GM21528 (cell line): ENCODE measurements at regions not wholly inside any gene's neighbourhood (a gene's known extent, or its start where the extent isn't known, plus 50 kb on each side); places are given as distances from the start of the nearest gene placed in this dataset.
"Not testable (repeated sequence)": the region's sequence is repeated elsewhere in the genome, so short reads cannot be mapped to it uniquely, and the experiment has no call there.

Experiments
- ATAC-seq: cut with Tn5 transposase; IDR thresholded peaks from one replicate; pipeline ENCODE4 v1.9.1; 2021; ENCODE audit warnings: mild to moderate bottlenecking, moderate library complexity; ENCODE audit not compliant: unreplicated experiment, low FRiP score

DNA sequence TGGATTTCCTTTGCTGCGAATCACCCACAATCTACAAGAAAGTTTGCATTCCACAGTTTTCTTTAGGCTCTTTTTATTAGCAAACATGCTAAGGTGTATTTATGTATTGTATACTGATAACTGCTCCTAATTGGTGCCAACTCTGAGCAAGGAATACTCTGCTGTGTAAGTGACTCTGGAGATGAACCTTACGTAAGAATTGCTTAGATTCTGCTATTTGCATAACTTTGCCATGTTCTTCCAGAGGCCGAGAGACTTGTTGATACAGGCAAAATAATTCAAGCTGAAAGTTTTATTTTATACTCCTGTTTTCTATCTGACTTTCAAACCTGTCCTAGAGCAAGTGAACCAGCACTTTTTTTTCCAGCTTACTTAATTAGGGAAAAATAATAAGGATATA, 461.3 kb downstream of the GJA1 start:
- ATAC-seq, result no peak

DNA sequence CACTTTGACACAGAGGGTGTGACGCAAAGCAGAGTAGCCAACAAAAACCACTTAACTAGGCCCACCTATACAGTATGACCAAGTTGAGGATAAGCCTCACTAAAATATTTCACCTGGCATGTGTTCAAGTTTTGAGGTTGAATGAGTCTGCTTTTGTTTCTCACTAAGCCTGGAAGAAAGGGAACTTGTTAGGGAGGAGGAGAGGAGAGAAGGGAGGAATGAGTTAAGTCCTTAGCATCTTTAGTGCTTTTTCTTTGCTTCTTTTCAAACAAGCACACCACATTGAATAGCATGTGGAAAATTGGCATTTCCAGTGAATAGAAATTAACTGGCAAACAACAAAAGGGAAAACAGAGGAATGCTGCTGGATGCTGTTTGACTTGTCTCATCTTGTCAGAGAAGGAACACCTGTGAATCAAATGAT, 461.9 kb downstream of the GJA1 start:
- no peak for ATAC-seq

DNA sequence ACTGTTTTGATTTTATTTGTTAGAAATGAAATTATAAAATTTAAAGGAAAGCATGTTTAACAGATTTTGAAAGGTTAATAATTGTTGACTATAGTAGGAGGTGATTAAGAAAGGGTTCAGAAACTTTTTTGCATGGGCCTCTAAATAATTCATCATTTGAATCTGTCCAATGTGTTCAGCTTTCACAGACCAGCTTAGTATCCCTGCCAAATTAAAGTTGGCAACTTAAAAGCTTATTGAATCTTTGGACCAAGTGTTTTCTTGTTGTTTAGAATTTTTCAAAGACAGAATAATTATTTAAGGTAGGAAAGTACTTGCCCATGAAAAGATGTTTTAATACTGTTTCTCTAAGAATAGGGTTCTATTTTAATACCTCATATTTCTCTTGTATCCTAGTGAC, 466.0 kb downstream of the GJA1 start:
- no peak for ATAC-seq

DNA sequence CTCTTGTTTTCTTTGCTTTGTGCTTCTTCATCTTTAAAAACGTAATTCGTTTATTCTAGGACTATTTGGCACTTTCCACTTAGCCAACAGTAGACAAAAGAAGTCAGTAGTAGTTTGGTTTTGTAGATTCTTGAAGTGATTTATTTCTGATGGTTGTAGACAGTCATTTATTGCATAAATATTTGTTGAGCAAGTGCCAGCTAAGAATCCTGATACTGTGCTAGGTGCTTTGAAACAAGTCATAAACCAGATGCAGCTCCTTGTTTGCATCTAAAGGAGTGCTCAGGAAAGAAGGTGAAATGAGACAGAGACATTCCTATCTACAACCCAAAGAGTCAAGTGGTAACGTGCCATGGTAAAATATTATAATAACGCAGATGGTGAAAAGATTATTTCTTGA, 469.1 kb downstream of the GJA1 start:
- ATAC-seq, result no peak

DNA sequence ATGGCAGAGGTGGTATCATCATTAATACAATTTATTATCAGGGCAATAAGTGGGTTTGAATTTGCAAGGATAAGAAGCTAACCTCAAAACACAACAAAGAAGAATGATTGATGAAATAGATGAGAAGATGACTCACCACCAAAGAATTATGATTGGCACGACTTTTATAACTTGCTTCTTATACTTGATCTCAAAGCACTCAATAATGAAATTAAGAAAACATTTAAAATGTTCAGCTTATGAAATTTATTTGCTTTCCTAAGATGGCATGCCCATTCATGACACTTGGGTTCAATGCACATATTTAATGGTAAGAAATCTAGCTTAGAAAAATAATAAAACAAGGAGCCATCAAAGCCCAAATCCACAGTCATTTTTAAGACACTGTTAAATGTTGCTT, 477.5 kb downstream of the GJA1 start:
- no peak for ATAC-seq

DNA sequence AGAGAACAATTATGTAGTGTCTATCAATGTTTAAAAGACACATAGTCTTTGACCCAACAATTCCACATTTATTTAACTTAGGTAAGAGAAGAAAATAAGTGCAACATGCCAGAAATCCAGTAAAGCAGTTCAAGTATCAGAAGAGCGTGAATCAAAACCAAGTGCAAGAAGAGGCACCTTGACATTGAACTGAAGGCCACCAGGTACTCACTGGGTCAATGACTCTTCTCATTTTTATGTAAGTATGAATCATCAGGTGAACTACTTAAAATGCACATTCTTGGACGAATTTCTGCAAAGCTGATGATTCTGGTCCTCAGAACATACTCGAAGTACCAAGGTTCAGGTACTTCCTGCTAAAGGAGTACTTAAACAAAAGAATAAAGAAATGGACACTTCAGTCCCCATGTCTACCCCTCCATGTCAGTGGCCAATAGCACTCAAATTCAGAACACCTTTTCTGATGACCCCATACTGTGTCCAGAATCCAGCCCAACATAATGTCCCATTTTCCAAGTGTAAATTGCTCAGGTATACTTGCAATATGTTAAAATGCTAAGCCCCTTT, 481.9 kb downstream of the GJA1 start:
- ATAC-seq, result no peak

DNA sequence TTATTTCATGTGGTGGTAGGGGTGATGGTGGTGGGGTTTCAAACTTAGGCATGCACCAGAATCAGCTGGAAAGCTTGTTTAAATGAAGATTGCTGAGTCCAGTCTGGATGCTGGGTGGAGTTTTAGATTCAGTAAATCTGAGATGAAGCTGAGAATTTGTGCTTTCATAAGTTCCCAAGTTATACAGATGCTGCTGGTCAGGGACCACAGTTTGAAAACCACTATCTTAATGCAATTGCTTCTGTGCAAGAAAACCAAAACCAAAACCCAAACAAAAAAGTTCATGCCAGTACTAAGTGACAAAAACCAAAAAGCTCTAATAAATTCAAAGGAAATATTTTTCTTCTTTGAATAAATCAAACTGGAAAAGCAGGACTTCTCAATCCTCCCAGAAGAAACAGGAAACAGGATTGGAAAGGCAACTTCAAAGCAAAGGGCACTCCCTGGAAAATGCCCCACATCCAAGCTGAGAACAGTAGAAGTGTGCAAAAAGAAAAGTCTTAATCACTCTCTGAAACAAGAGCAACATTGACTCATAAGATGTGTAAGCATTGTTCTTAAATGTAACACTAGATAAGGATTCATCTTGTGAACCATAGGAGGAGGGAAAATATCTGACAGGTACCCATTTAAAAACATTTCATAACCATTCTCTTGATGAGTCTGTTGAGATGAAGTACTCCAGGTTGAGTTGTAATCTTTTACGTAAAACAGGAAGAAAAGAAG, 481.5 kb upstream of the HSF2 start:
- ATAC-seq, result no peak

DNA sequence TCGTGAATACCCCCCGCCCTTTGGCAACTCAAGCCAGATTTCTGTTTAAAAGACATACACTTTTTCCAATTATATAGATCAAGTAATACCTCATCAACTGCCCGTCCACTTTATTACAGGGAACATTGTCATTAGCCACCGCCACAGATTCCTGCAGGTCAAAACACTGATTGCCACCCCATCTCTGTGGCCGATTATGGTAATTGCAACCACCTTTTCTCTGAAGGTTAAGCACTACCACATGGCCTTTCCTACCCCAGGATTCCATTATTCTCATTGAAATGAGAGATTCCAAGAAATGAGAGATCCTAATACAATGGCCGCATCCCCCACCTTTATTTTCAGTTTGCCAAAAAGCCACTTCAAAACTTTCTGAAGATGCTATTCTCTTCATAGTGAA, 478.8 kb upstream of the HSF2 start:
- ATAC-seq, result no peak

DNA sequence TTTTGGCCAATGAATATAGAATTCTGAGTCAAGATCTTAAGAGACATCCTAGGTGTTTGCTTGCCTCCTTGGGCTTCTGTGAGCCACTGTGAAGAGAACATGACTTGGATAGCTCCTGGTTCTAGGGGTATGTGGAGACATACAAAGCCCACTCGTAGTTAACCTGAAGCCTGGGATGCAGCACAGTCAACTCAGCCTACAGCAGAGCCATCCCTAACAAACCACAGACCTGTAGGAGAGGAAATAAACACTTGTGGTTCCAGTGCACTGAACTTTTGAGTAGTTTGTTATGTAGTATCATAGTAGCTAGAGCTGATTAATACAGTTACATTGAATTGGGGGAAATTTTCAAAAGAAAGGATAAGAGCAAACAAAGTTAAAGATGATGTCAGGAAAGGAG, 474.4 kb upstream of the HSF2 start:
- ATAC-seq, result no peak

DNA sequence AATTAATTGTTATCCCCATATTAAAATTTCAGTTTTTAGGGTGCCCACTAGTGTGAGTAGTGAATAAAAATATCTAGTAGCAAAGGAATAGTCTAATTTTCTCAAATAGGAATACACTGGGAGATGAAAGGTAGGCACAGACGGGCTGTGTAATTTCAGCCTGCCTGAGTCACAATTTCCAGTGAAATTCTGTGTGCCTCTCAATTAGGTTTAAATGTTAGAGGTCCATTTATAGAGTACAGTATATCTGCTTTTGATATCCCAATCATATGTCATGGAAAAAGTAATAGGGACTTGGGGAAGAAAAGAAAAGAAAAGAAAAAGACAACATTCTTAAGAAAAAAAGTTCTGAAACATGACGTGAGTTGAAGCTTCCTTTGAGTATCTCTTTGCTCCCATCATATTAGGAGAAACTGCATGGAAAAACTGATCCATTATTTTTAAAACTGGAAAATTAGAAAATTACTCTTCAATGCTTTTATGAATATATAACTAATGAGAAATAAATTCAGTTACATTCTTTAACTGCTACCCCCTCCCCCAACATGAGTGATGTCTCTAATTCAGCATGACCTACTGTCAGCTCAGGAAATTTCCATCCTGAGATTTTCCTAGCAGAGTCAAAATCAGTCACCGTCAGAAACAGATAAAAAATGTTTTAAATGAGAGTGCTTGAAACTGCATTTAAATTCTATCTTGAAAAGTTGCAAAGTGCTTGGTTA, 473.8 kb upstream of the HSF2 start:
- ATAC-seq, result no peak

DNA sequence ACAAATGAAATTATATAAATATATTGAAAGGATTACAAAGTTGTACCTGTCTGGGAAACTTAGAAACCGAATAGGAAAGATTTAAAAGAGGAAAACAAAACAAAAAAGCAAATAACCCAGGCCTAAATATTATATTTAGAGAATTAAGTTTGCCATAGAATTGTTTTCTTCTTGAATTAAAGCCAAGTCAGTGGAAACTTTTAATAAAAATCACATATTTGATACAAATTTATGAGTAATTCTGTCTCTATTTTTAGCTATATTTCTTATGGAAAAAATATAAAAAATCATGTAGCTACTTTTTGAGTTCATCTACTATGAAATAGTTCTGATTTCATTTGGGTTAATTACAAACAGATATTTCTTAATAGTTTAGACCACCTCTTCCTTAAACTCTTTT, 470.2 kb upstream of the HSF2 start:
- no peak for ATAC-seq

DNA sequence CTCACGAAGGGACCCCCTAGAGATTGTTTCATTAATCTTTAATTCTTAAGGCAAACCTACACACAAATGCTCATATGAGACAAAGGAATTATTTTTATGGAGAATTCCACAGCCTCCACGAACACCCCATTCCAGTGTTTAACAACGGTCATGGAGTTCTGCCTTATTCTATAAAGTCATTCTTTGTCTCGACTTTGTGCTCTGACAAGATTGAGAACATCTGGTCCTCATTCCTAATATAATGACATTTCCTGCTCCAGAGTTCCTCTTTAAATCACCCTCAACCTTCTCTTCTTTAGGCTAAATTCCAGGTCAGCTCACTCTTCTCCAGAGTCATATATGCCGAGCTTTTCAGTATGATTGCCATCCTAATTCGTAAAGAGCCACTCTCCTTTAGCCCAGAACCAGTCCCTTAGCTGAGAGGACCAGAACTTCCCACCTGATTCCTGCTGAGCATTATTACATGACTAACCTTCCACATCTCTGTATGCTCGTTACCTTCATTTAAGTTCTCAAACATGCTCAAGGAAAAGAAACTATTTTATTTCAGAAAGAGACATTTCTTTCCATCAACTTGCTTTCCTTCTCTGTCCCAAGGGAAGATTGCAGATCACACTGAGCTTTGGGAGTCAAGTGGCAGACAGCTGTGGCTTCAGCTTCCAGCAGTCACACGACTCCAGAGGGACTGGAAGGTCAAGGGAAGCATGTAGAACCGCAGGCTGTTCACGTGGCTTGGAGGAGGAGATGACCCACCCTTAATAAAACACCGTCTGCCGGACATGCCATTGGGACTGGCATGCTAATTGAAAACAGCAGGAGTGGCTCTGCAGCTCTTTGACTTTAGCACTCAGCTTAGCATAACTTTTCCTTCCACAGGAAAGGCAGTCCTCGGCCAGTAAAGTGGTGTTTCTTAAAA, 467.1 kb upstream of the HSF2 start:
- ATAC-seq, result no peak

DNA sequence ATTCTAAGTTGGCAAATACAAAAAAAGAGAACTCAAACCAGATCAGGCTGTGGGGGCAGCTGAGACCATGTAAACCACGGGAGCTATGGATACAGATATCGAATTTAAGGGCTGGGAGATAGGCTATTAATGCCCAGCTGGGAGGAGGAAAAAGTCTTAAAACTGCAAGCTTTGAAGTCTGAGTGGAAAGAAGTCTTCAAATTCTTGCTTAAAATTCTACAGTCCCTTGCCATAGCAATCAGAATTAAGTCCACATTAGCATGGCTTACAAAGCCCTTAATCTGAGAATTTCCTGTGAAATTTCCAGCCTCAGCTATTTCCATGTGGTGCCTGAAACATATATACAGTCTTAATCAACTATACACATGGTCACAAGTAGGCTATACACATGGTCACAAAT, 465.0 kb upstream of the HSF2 start:
- ATAC-seq, result no peak

DNA sequence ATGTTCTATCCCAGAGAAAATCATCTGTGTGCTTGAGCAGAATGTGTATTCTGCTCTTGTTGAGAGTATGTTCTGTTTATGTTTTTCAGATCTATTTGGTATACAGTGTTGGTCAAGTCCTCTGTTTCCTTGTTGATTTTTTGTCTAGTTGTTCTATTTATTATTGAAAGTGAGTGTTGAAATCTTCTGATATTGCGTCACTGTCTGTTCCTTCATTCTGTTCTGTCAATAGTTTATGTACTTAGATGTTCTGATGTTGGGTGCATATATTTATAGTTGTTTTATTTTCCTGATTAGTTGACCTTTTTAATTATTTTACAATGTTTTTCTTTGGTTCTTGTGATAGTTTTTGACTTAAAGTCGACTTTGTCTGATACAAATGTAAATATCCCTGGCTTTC, 458.7 kb upstream of the HSF2 start:
- no peak for ATAC-seq

DNA sequence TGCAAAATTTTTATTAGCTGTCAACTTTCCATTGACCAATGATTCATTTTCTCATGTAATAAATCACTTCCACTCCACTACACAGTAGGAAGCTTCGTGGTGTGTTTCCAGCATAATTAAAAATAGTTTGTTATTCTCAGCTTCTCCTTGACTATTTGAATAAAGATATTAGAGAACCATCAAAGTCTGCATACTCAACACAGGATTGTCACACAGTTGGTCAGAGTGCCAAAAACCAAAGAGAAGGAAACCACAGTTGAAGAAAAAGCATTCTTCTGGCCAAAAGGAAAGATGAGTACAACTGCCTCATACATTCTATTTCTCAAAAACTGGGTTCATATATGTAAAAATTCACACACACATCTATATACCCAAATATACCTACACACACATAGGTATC, 455.1 kb upstream of the HSF2 start:
- no peak for ATAC-seq

DNA sequence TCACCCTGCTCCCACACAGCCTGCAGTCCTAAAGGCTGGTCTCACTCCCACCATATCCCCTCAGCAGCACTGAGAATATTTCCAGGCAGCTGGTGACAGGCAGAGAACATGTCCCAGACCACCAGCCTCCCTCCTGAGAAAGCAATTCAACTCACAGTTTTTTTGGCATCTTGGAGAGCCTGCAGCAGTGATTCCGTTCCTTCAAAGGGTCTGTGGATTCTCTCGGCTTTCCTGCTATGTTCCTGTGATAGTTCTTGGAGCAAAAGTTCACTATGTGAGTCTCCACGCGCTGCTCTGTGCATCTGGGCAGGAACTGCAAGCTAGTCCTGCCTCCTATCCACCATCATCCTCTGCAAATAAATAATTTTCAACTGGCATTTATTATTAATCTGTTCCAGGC, 448.3 kb upstream of the HSF2 start:
- ATAC-seq, result no peak

DNA sequence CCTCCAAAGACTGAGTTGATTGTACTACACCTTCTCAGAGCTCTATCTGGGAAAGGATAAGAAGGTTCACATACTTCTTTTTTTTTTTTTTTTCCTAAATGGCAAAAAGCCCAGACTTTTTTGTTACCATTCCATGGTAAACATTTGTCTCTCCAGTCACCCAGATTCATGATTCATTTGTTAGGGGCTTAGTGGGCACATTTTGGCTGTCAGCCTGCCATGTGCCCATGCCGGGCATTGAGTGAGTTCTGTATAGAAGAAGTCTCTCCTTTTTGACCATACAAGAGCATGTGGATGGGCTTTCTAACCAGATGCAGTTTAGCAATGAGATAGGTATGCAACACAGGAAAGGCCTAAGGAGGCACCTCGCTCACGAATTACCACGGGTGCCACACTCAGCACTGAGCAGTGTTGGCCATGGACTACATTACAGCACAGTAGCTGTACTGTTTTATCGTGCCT, 447.5 kb upstream of the HSF2 start:
- ATAC-seq, result no peak

DNA sequence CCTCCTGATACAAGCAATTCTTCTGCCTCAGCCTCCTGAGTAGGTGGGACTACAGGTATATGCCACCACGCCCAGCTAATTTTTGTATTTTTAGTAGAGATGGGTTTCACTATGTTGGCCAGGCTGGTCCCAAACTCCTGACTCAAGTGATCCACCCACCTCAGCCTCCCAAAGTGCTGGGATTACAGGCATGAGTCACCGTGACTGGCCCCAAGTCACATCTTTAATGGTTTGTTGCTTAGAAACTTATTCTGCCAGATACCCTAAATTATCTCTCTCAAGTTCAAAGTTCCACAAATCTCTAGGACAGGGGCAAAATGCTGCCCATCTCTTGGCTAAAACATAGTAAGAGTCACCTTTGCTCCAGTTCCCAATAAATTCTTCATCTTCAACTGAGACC, 444.1 kb upstream of the HSF2 start:
- not testable (repeated sequence) for ATAC-seq

DNA sequence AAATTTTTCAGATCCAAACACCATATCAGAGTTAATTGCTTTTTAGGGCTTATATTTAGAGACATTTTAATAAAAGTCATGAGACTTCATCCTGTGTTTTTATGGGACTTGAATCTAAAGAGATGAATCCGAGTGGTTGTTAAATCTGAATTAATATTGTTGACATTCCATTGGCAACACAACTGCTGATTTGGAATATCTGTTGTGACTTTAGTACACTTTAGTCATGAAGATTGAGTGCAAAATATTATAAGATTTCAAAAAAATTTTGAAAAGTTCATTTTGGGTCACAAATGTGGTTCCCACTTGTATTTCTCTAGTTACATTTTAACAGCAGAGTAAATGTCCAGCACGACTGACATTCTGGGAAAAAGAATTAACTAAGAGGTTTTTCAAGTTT, 442.7 kb upstream of the HSF2 start:
- no peak for ATAC-seq

DNA sequence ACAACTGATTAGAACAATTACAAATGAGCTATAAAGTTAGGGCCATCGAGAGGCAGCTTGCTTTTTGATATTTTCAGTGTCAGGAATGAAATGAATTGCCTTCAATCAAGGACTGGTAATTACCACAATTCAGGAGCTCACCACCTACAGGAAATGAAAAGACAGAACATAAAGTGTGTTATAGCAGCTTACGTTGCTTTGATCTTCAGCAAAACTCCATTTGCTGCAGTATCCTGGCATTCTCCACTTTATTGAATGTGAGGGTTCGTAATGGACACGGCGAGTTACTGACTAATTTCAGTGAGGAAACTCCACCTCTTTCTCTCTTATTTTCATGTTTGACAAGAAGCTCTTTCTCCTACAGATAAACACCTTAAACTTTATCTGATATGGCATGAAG, 440.0 kb upstream of the HSF2 start:
- no peak for ATAC-seq

DNA sequence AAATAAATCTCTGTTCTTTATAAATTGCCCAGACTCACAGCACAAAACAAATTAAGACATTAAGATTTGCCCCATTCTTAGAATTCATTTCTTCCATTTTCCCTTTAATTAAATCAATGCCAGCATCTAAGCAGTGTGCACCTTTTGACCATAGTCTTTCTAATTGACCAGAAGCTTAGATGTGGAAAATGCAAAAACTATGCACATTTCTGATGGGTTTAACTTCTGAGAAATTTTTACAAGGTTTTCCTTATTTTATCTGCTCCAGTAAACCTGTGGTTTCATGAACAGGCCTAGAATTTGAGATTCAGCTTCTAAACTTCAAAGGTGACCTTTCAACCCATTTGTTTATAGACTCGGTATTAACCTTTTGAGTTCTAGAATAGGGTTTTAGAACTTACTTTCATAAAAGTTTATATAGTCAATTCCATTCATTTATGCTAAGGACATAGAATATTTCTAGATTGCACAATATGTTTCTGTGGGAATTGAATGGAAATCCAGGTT, 437.8 kb upstream of the HSF2 start:
- no peak for ATAC-seq
